Dendritic cell treated with granulocyte-macrophage colony-stimulating factor and Interleukin-4, amounts not matched to agents 40 ng/mL and 50 ng/mL, for 4 days (primary cell): ENCODE measurements at regions not wholly inside any gene's neighbourhood (a gene's known extent, or its start where the extent isn't known, plus 50 kb on each side); places are given as distances from the start of the nearest gene placed in this dataset.
"Not testable (repeated sequence)": the region's sequence is repeated elsewhere in the genome, so short reads cannot be mapped to it uniquely, and the experiment has no call there.

Source experiments
- H3K27ac Mint-ChIP-seq: one replicate; pipeline ENCODE4 v1.8.0; 2022; ENCODE audit warnings: mild to moderate bottlenecking, mixed read lengths
- H3K27me3 Mint-ChIP-seq: one replicate; pipeline ENCODE4 v1.8.0; 2022; ENCODE audit warnings: mild to moderate bottlenecking, mixed read lengths
- H3K36me3 Mint-ChIP-seq: one replicate; pipeline ENCODE4 v1.8.0; 2022; ENCODE audit warnings: low read depth, mixed read lengths
- H3K4me1 Mint-ChIP-seq: one replicate; pipeline ENCODE4 v1.8.0; 2022; ENCODE audit warnings: low read depth, mixed read lengths
- H3K4me3 Mint-ChIP-seq: one replicate; pipeline ENCODE4 v1.8.0; 2022; ENCODE audit warnings: mild to moderate bottlenecking, moderate library complexity, mixed read lengths
- H3K9me3 Mint-ChIP-seq: one replicate; pipeline ENCODE4 v1.8.0; 2022; ENCODE audit warnings: mixed read lengths
- intact Hi-C: fragments of 100-400 bp; cut with micrococcal nuclease; formaldehyde crosslinking; loops from one replicate; pipeline ENCODE4 v1.15.0; 2022

DNA sequence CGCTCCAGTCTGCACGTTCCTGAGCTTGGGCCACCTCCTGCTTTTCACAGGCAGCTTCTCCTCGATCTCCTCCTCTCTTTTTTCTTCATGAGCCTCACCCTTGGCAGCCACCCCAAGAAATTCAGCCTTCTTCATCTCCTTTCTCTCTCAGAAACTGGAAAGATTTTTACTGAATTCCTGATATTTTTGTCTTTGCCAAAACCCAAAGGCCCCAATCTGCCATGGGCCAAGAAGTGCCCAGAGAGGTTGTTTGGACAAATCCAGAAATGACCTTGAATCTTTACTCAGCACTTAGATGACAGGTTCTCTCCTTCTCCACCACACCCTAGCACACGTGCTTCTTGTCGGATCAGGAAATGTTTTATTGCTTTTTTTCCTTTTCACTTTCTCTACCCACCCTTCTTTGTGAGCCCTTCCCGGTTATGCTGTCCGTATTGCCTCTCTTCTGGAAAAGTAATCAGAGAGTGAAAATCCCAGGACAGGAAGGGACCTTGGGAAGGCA is 134.5 kb upstream of the TNP1 start:
- intact Hi-C loops = no loop called here
- Mint-ChIP-seq H3K27me3 (peaks cover 21% of the 10 kb centered on the region), H3K27ac (no peak overlapping the region), H3K36me3 (no peaks in the 10 kb centered on the region), H3K9me3 (no peaks in the 10 kb centered on the region), H3K4me3 (no peak overlapping the region), H3K4me1 (no peaks in the 10 kb centered on the region)

DNA sequence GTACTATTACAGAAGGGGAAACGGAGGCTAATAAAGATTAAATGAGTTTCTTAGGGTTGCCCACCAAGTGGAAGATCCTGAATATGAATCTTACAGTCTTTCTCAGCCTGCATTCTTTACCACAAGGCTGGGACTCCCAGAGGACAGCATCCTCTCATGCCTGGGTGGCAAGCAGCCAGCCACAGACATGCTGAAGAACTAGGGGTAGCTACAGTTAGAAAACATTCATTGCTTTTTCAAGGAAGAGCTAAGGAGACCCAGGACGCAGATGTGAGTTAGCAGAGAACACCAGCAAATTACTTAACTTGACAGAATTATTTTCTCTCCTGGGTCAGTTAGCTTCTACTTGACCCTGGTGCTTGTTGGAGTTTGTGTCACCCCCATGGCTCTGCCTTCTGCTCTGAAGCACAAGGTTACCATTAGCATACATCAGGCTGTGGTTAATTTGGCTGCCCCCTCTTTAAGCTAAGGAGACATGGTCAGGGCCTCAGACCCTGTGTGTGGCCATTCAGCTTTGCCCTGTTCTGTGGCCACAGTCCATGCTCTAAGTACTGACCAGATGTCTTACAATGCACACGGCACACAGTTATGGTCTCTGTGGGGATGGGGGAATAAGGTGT is 132.3 kb upstream of the TNP1 start:
- Mint-ChIP-seq H3K36me3 (no peaks in the 10 kb centered on the region), H3K9me3 (no peaks in the 10 kb centered on the region), H3K27me3 (peaks cover 18% of the 10 kb centered on the region), H3K27ac (no peak overlapping the region), H3K4me1 (no peaks in the 10 kb centered on the region), H3K4me3 (no peak overlapping the region)
- intact Hi-C loops = no loop called here

DNA sequence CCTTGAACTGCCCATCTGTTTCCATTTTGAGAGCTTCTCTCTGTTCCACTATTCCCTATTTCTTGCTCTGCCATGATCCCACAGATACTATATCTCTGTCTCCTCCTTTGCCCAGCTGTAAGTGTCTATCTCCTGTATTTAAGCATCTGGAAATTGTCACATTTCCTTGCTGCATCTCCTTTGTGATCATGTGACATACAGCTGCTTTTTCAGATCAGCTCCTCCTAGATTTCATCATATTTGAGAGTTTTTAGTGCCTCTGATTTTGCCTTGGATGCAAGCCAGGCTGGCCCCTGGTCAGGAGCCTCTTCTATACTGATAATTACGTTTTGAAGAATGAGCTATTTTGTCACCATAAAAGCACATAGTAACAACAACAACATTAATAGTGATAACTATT is 131.7 kb upstream of the TNP1 start:
- Mint-ChIP-seq H3K4me1 (no peaks in the 10 kb centered on the region), H3K27ac (no peak overlapping the region), H3K27me3 (peaks cover 19% of the 10 kb centered on the region), H3K4me3 (no peak overlapping the region), H3K36me3 (no peaks in the 10 kb centered on the region), H3K9me3 (no peaks in the 10 kb centered on the region)
- intact Hi-C loops = no loop called here

DNA sequence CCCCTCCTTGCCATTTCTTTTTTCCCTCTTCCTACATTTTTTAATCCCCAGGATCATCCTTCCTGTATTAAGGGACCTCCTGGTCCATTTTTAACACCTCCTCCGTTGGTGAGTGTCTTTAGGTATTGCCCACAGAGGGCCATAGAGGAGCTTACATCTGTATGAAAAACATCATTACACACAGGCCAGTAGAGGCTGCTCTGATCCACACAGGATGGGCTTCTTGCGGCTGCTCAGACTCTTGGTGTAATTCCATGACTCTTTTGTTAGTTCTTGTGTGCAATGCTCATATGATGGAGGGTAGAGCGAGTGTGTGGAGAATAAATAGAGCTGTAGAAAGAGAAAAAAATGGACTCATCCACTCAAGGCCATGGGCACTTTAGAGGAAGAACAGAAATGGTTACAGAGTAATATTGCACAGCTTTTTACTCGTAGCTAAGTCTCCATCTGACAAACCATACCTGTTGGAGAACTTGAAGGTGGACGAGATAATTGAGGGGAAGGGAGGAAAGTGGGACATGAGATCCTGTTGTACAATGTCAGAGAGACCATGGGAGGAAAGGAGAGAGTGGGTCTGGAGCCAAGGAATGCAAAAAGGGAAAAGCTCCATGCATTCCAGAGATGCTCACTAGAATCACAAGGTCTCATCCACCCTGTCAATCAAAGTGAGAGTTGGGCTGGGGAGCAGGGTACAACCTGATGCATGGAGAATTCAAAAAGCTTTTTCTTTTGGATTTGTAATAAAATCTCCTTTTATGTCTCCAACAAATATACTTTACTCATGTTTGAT is 129.7 kb upstream of the TNP1 start:
- H3K4me1 Mint-ChIP-seq = no peaks in the 10 kb centered on the region
- intact Hi-C loops = no loop called here
- no peak overlapping the region for H3K4me3 Mint-ChIP-seq
- H3K27me3 Mint-ChIP-seq = peaks cover 18% of the 10 kb centered on the region
- H3K27ac Mint-ChIP-seq = no peak overlapping the region
- no peaks in the 10 kb centered on the region for H3K36me3 Mint-ChIP-seq
- H3K9me3 Mint-ChIP-seq = no peaks in the 10 kb centered on the region

DNA sequence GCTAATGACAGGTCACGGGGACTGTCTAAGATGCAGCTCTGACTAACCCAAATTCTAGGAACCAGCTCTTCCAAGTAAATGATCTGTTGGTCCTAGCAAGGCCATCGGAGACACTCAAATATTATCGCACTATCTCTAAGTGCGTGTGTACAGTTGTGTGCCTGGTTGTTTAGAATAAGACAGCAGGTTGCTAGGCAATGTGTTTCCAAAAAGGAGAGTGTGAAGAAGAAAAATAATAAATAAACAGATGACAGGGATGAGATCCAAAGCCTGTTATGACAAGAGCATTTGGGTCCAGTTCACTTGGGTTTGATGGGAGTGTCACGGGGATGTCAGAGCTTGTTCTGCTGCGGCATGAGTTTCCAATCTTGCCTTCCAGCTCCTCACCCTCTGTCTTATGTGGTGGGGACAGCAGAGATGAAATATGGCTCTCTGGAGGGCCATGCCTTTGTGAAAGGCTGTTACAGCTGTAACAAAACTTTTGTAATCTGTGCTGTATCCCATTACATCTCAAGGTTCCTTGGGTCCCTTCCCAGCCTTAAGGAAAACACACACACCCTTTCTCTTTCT is 127.5 kb upstream of the TNP1 start:
- Mint-ChIP-seq H3K27ac (no peak overlapping the region), H3K4me3 (no peak overlapping the region), H3K4me1 (no peaks in the 10 kb centered on the region), H3K36me3 (no peaks in the 10 kb centered on the region), H3K27me3 (peaks cover 17% of the 10 kb centered on the region), H3K9me3 (no peaks in the 10 kb centered on the region)
- intact Hi-C loops = no loop called here

DNA sequence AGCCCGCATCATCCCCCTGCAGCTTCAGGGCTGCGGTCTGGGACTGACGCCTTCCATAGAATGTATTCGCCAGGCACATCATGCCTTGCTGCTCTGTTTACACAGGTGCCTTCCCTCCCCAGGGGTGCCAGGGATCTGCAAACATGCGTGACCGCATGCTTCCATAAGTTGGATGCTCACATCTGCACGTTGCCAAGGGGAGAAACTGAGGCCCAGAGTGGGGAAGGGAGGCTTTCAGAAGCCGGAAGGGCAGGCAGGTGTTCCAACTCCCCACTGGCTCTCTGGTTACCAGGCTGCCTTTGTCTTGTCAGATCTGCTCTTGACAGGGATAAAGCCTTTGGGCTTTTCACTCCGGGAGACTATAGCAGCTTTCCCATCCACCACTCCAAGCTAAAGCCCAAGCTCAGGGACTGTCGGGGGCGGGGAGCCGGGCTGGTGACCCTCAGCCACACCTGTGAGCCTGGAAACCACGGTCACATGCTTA is 125.8 kb upstream of the TNP1 start:
- no peaks in the 10 kb centered on the region for H3K4me1 Mint-ChIP-seq
- H3K36me3 Mint-ChIP-seq = no peaks in the 10 kb centered on the region
- H3K4me3 Mint-ChIP-seq = no peak overlapping the region
- no peak overlapping the region for H3K27ac Mint-ChIP-seq
- no peaks in the 10 kb centered on the region for H3K9me3 Mint-ChIP-seq
- H3K27me3 Mint-ChIP-seq = peaks cover 18% of the 10 kb centered on the region
- intact Hi-C loops = no loop called here

DNA sequence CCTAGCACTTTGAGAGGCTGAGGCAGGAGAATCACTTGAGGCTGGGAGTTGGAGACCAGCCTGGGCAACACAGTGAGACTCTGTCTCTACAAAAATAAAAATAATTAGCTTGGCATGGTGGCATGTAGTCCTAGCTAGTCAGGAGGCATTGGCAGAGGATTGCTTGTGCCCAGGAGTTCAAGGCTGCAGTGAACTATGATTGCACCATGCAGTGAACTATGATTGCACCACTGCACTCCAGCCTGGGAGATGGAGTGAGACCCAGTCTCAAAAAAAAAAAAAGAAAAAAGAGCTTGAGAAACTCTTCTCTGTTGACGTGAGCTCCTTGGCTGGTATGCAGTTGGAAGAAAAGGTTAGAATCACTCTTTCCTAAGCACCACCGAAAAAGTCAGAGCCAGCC is 125.1 kb upstream of the TNP1 start:
- Mint-ChIP-seq H3K36me3 (no peaks in the 10 kb centered on the region), H3K27me3 (peaks cover 21% of the 10 kb centered on the region), H3K9me3 (no peaks in the 10 kb centered on the region), H3K4me1 (no peaks in the 10 kb centered on the region), H3K27ac (no peak overlapping the region), H3K4me3 (no peak overlapping the region)
- intact Hi-C loops = no loop called here

DNA sequence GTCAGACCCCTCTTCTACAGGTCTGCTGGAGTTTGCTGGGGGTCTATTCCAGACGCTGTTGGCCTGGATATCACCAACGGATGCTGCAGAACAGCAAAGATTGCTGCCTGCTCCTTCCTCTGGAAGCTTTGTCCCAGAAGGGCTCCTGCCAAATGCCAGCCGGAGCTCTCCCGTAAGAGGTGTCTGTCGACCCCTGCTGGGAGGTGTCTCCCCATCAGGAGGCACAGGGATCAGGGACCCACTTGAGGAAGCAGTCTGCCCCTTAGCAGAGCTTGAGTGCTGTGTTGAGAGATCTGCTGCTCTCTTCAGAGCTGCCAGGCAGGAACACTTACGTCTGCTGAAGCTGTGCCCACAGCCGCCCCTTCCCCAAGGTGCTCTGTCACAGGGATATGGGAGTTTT is 122.1 kb upstream of the TNP1 start:
- H3K4me1 Mint-ChIP-seq, intact Hi-C loops, H3K27ac Mint-ChIP-seq, H3K4me3 Mint-ChIP-seq, H3K36me3 Mint-ChIP-seq, H3K9me3 Mint-ChIP-seq: not testable (repeated sequence)
- H3K27me3 Mint-ChIP-seq = peaks cover 15% of the 10 kb centered on the region

DNA sequence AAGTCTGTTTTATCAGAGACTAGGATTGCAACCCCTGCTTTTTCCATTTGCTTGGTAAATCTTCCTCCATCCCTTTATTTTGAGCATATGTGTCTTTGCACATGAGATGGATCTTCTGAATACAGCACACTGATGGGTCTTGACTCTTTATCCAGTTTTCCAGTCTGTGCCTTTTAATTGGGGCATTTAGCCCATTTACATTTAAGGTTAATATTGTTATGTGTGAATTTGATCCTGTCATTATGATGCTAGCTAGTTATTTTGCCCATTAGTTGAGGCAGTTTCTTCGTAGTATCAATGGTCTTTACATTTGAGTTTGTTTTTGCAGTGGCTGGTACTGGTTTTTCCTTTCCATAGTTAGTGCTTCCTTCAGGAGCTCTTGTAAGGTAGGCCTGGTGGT is 120.6 kb upstream of the TNP1 start:
- H3K27ac Mint-ChIP-seq, H3K4me1 Mint-ChIP-seq, H3K36me3 Mint-ChIP-seq, H3K9me3 Mint-ChIP-seq, H3K4me3 Mint-ChIP-seq, intact Hi-C loops: not testable (repeated sequence)
- peaks cover 11% of the 10 kb centered on the region for H3K27me3 Mint-ChIP-seq

DNA sequence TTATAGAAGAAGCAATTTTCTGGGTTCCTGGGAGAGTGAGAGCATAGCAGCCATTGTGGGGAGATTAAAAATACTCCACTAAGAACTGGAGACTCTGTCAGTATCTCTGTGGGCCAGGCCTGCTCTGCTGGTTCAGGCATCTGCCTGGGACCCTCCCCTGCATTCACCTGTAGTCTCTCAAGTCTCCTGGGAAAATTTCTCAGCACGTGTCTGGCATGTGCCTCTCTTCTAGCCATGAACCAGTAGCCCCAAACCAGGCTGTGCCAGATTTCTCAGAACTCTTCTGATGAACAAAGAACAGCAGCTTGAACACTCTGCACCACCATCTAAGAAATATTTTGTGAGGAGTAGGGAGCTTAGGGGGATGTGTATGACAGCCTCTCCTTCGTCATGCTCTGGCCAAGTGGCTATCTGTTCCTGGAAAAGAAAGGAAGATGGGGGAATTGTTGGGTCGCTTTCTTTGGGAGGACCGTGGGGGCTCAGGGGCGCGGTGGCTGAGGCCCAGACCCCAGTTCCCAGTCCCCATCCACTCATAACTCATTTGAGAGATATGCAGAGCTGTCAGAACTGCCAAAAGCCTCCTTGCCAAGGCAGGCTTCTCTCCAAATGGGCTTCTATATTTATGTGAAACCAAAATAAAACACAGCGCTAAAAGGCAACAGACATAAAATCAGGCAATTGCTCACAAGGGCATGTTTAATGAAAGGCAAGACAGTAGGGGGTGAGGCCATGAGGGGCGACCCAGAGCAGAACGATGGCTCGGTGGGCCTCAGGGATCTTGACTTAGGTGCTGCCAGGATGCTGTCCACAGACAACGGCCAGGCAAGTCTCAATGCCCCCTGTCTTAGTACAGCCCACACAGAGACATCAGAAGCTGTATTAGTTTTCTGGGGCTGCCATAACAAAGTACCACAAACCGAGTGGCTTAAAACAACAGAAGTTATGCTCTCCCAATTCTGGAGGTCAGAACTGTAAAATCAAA is 114.7 kb upstream of the TNP1 start:
- no peaks in the 10 kb centered on the region for H3K9me3 Mint-ChIP-seq
- no peak overlapping the region for H3K4me3 Mint-ChIP-seq
- H3K36me3 Mint-ChIP-seq = no peaks in the 10 kb centered on the region
- intact Hi-C loops = no loop called here
- H3K27me3 Mint-ChIP-seq = peaks cover 1% of the 10 kb centered on the region
- no peaks in the 10 kb centered on the region for H3K4me1 Mint-ChIP-seq
- H3K27ac Mint-ChIP-seq = no peak overlapping the region

DNA sequence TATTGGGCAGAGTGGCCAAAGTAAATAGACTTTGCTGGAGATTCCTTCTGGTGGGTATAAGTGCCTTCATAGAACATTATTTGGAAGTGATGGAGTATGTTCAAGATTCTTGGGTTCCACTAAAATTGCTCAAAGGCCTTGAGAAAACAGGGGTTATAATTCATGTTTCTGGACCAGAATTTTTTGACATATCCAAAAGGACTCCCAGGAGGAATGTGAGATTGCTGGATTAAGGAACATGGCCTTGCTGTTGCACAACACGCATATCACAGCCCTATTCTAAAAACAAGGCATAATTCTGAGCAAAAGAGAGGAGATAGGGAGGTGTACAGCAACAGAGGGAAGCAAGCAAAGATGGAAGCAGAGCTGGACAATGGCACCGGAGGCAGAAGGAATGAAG is 111.7 kb upstream of the TNP1 start:
- H3K4me3 Mint-ChIP-seq = no peak overlapping the region
- no peak overlapping the region for H3K27ac Mint-ChIP-seq
- H3K36me3 Mint-ChIP-seq = no peaks in the 10 kb centered on the region
- H3K9me3 Mint-ChIP-seq = no peaks in the 10 kb centered on the region
- intact Hi-C loops = no loop called here
- peaks cover 7% of the 10 kb centered on the region for H3K27me3 Mint-ChIP-seq
- H3K4me1 Mint-ChIP-seq = no peaks in the 10 kb centered on the region

DNA sequence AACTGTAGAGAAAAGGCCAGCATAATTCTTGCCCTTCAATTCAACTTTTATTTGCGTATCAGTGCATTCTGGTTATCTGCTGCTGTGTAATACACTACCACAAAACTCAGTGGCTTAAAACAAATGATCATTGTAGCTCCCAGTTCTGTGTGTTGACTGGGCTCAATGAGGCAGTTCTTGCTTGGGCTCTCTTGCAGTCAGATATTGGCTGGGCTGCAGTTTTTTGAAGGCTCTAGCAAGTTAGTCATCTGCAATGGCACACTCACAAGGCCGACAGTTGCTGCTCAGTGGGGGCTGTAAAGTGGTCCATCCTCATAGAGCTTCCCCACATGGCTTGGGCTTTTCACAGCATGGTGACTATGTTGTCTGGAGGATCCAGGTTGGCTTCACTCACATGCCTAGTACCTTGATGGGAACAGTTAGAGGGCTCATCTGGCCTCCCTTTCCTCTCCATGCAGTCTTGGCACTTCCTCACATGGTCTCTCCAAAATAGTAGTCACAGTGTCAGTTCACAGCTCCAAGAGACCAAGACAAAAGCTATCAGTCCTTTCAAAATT is 110.6 kb upstream of the TNP1 start:
- H3K4me3 Mint-ChIP-seq = no peak overlapping the region
- H3K4me1 Mint-ChIP-seq = no peaks in the 10 kb centered on the region
- intact Hi-C loops = no loop called here
- H3K9me3 Mint-ChIP-seq = no peaks in the 10 kb centered on the region
- H3K27ac Mint-ChIP-seq = no peak overlapping the region
- H3K27me3 Mint-ChIP-seq = peaks cover 7% of the 10 kb centered on the region
- H3K36me3 Mint-ChIP-seq = no peaks in the 10 kb centered on the region

DNA sequence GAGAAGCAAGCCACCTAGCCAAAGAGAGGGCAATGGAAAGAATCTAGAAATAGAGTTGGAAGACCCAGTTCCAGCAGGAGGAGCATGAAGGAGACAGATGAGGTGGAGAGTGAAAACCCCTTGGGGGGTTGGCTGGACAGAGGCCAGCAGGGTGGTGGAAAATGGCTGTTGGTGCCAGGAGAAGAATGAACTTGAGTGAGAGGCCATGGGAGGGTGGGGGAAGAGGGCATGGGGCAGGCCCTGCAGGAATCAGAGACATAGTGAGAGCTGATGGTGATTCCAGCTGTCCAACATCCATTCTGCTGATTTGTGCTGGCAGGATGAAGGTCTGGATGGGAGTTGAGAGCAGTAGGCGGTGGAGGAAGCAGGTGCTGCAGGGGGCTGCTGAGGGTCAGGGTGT is 108.0 kb upstream of the TNP1 start:
- Mint-ChIP-seq H3K27me3 (peaks cover 7% of the 10 kb centered on the region), H3K27ac (no peak overlapping the region), H3K4me3 (no peak overlapping the region), H3K9me3 (no peaks in the 10 kb centered on the region), H3K36me3 (no peaks in the 10 kb centered on the region), H3K4me1 (no peaks in the 10 kb centered on the region)
- intact Hi-C loops = no loop called here
